Lower leg skin (tissue), 4 donors: ENCODE measurements at regions not wholly inside any gene's neighbourhood (a gene's known extent, or its start where the extent isn't known, plus 50 kb on each side); places are given as distances from the start of the nearest gene placed in this dataset.
"Not testable (repeated sequence)": the region's sequence is repeated elsewhere in the genome, so short reads cannot be mapped to it uniquely, and the experiment has no call there.

Experiments
- DNase-seq, 2 donors: peaks; one replicate each; pipeline ENCODE4 v3.0.0-alpha.2; 2019; ENCODE audit warnings: low spot score in 2 of 2
- H3K4me3 ChIP-seq: fragments of 200-600 bp; sonication (generic); 2 replicates; pipeline ENCODE4 v1.5.1; 2017; ENCODE audit warnings: mild to moderate bottlenecking, low read depth; ENCODE audit not compliant: poor library complexity, severe bottlenecking
- CTCF ChIP-seq, 3 donors: fragments of 450-650 bp; IDR thresholded peaks; one replicate each; pipeline ENCODE4 v1.5.1; 2016; ENCODE audit warnings: antibody characterized with exemption in 3 of 3, mild to moderate bottlenecking in 3 of 3, moderate library complexity in 2 of 3
- POLR2A ChIP-seq, 2 donors: fragments of 450-650 bp; IDR thresholded peaks; one replicate each; pipeline ENCODE4 v1.6.1; 2016 to 2017; ENCODE audit warnings: antibody characterized with exemption in 2 of 2, mild to moderate bottlenecking in 1 of 2, moderate library complexity in 1 of 2
- WGBS, 2 donors: methylation state at CpG; one replicate each; pipeline ENCODE4 v1.1.5; 2018; 5-methylcytosine and 5-hydroxymethylcytosine counted together
- intact Hi-C: fragments of 100-400 bp; cut with DNase I; formaldehyde crosslinking; loops from one replicate; pipeline ENCODE4 v1.15.0; 2023; ENCODE audit warnings: low total_unique reads

GRCh38 chr14:97061714-97062113 is 264.5 kb downstream of the VRK1 start:
- TF ChIP-seq CTCF (IDR thresholded peaks at IDR 0.05) (no peak), POLR2A (IDR thresholded peaks at IDR 0.05) (no peak)
- intact Hi-C loops, result no loop called here
- H3K4me3 ChIP-seq, result no peak overlapping the region
- 89 to 100% methylated on average over 1 of the region's 1 CpG for WGBS, 2 donors
- no peak for DNase-seq

- TF ChIP-seq CTCF (IDR thresholded peaks at IDR 0.05) (no peak), POLR2A (IDR thresholded peaks at IDR 0.05) (no peak)
- intact Hi-C loops, result no loop called here
- DNase-seq, result no peak
- 67 to 78% methylated on average over 7 of the region's 7 CpGs for WGBS, 2 donors
- no peak overlapping the region for H3K4me3 ChIP-seq
Observed at GRCh38 chr14:97065305-97066067, 268.3 kb downstream of the VRK1 start.

- TF ChIP-seq POLR2A (IDR thresholded peaks at IDR 0.05) (no peak), CTCF (IDR thresholded peaks at IDR 0.05) (no peak)
- 68 to 81% methylated on average over 5 to 6 of the region's 6 CpGs for WGBS, 2 donors
- intact Hi-C loops, result no loop called here
- DNase-seq, result no peak
- no peak overlapping the region for H3K4me3 ChIP-seq
Observed at GRCh38 chr14:97066068-97066899, 269.1 kb downstream of the VRK1 start.

GRCh38 chr14:97068293-97068692 is 271.1 kb downstream of the VRK1 start:
- DNase-seq, H3K4me3 ChIP-seq, intact Hi-C loops: not testable (repeated sequence)
- 89 to 96% methylated on average over 1 of the region's 1 CpG for WGBS, 2 donors

- TF ChIP-seq POLR2A (IDR thresholded peaks at IDR 0.05) (no peak), CTCF (IDR thresholded peaks at IDR 0.05) (no peak)
- no peak for DNase-seq
- H3K4me3 ChIP-seq, result no peak overlapping the region
- 84 to 87% methylated on average over 6 of the region's 6 CpGs for WGBS, 2 donors
- intact Hi-C loops, result no loop called here
Observed at GRCh38 chr14:97070259-97070658, 273.1 kb downstream of the VRK1 start.

- no peak overlapping the region for H3K4me3 ChIP-seq
- intact Hi-C loops, result no loop called here
- DNase-seq, result no peak
- no peak for TF ChIP-seq CTCF (IDR thresholded peaks at IDR 0.05)
- TF ChIP-seq POLR2A (IDR thresholded peaks at IDR 0.05), result no peak
- 83 to 86% methylated on average over 8 of the region's 8 CpGs for WGBS, 2 donors
Observed at GRCh38 chr14:97071177-97071576, 274.0 kb downstream of the VRK1 start.
